ENCODE measurements at regions not wholly inside any gene's neighbourhood (a gene's known extent, or its start where the extent isn't known, plus 50 kb on each side); places are given as distances from the start of the nearest gene placed in this dataset.

DNA sequence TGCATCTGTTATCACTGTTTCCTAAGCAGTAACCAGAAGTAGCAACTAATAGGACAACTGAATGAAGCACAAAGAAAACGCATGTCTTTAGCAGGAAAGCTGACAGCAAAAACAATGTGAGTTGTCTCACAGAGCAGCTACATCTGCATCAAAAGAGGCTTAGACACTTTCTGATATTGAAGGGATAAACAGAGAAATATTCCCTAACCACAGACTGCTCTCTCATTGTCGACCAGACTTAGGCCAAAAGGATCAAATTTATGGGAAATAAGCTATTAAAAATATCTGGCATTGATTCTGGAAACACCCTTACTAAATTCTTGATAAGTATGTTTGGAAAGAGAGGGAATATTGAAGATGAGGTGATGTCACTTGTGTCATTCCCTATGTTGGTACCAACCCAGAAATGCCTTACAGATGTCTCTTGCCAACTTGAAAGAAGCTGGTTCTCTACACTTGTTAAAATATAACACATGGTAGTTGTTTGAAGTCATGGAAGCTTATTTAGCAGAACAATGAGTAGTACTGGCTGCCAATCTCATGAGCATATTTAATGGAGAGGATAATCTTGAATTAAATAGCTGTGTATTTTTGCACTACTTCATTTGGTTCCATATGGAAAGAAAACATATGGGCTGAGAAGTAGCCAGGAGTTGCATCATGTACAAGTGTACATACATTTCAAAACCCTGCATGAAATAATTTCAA, 929.3 kb upstream of the MAN1A1 start:
- ATAC-seq, result no peak
- no peak for TF ChIP-seq CTCF (IDR thresholded peaks at IDR 0.05)
- TF ChIP-seq TCF7L2 (IDR thresholded peaks at IDR 0.05; ENCODE audit: low read depth, low read length), result no peak
- TF ChIP-seq REST (IDR thresholded peaks at IDR 0.05; ENCODE audit: insufficient read depth in 1 of 2, low read depth in 2 of 2, low read length in 1 of 2), result no peak
- TF ChIP-seq POLR2AphosphoS5 (IDR thresholded peaks at IDR 0.05; ENCODE audit: low read depth, low read length), result no peak
- no peak for TF ChIP-seq SIN3A (IDR thresholded peaks at IDR 0.05; ENCODE audit: borderline replicate concordance, insufficient read depth, low read depth, low read length)
- Histone ChIP-seq H3K36me3 (ENCODE audit: control insufficient read depth, insufficient read depth, low read length) (no peaks in the 10 kb centered on the region), H3K4me3 (ENCODE audit: low read depth in 2 of 2, low read length in 2 of 2) (no peak overlapping the region), H3K27ac (ENCODE audit: low read length) (no peak overlapping the region), H3K4me1 (ENCODE audit: control insufficient read depth, insufficient read depth, low read length) (no peaks in the 10 kb centered on the region), H3K9me3 (ENCODE audit: control insufficient read depth, insufficient read depth, low read depth, low read length) (peaks cover 3% of the 10 kb centered on the region; the same call in 1 of the 2 replicates), H3K27me3 (ENCODE audit: control insufficient read depth, insufficient read depth, low read length) (no peaks in the 10 kb centered on the region)
- ChIA-PET POLR2A (no interaction called here), CTCF (no interaction called here)
- no peak for DNase-seq (ENCODE audit: low read depth, low spot score)
- in situ Hi-C loops (cut with HindIII; ENCODE audit: low pct_unique_long_range_greater_than_20kb, low sequenced_read_pairs), result no loop called here
- intact Hi-C loops (cut with micrococcal nuclease; ENCODE audit: unreplicated experiment), result no loop called here
- BruUV-seq (replicated peaks), result no TSS peak

GRCh38 chr6:120274547-120274946, 925.0 kb upstream of the MAN1A1 start:
- Histone ChIP-seq H3K4me3 (ENCODE audit: low read depth in 2 of 2, low read length in 2 of 2) (no peak overlapping the region), H3K9me3 (ENCODE audit: control insufficient read depth, insufficient read depth, low read depth, low read length) (0 out of 2 replicates have a peak, but pooled peaks cover 4% of the 10 kb centered on the region), H3K36me3 (ENCODE audit: control insufficient read depth, insufficient read depth, low read length) (no peaks in the 10 kb centered on the region), H3K27me3 (ENCODE audit: control insufficient read depth, insufficient read depth, low read length) (no peaks in the 10 kb centered on the region), H3K4me1 (ENCODE audit: control insufficient read depth, insufficient read depth, low read length) (no peaks in the 10 kb centered on the region), H3K27ac (ENCODE audit: low read length) (no peak overlapping the region)
- no TSS peak for BruUV-seq (replicated peaks)
- intact Hi-C loops (cut with micrococcal nuclease; ENCODE audit: unreplicated experiment), result no loop called here
- TF ChIP-seq CTCF (IDR thresholded peaks at IDR 0.05) (no peak), REST (IDR thresholded peaks at IDR 0.05; ENCODE audit: insufficient read depth in 1 of 2, low read depth in 2 of 2, low read length in 1 of 2) (no peak), SIN3A (IDR thresholded peaks at IDR 0.05; ENCODE audit: borderline replicate concordance, insufficient read depth, low read depth, low read length) (no peak), TCF7L2 (IDR thresholded peaks at IDR 0.05; ENCODE audit: low read depth, low read length) (no peak), POLR2AphosphoS5 (IDR thresholded peaks at IDR 0.05; ENCODE audit: low read depth, low read length) (no peak)
- ATAC-seq (no peak), DNase-seq (ENCODE audit: low read depth, low spot score) (no peak)
- ChIA-PET POLR2A (no interaction called here), CTCF (no interaction called here)
- in situ Hi-C loops (cut with HindIII; ENCODE audit: low pct_unique_long_range_greater_than_20kb, low sequenced_read_pairs), result no loop called here
